ENCODE measurements at regions not wholly inside any gene's neighbourhood (a gene's known extent, or its start where the extent isn't known, plus 50 kb on each side); places are given as distances from the start of the nearest gene placed in this dataset.

DNA sequence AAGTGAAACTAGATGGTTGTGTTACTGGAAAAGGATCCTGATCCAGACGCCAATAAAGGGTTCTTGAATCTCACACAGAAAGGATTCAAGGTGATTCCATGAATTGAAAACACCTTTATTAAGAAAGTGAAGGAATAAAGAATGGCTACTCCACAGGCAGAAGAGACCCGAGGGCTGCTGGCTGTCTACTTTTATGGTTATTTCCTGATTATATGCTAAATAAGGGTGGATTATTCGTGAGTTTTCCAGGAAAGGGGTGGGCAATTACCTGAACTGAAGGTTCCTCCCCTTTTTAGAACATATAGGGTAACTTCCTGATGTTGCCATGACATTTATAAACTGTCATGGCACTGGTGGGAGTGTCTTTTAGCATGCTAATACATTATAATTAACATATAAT lies 50.9 kb upstream of the WARS2 start:
- POLR2A ChIA-PET = no interaction called here
- TF ChIP-seq SIN3A (IDR thresholded peaks at IDR 0.05; ENCODE audit: borderline replicate concordance, insufficient read depth, low read depth, low read length) (no peak), CTCF (IDR thresholded peaks at IDR 0.05) (no peak), POLR2AphosphoS5 (IDR thresholded peaks at IDR 0.05; ENCODE audit: low read depth, low read length) (no peak), TCF7L2 (IDR thresholded peaks at IDR 0.05; ENCODE audit: low read depth, low read length) (no peak)
- TF ChIP-seq, protein P1, sequence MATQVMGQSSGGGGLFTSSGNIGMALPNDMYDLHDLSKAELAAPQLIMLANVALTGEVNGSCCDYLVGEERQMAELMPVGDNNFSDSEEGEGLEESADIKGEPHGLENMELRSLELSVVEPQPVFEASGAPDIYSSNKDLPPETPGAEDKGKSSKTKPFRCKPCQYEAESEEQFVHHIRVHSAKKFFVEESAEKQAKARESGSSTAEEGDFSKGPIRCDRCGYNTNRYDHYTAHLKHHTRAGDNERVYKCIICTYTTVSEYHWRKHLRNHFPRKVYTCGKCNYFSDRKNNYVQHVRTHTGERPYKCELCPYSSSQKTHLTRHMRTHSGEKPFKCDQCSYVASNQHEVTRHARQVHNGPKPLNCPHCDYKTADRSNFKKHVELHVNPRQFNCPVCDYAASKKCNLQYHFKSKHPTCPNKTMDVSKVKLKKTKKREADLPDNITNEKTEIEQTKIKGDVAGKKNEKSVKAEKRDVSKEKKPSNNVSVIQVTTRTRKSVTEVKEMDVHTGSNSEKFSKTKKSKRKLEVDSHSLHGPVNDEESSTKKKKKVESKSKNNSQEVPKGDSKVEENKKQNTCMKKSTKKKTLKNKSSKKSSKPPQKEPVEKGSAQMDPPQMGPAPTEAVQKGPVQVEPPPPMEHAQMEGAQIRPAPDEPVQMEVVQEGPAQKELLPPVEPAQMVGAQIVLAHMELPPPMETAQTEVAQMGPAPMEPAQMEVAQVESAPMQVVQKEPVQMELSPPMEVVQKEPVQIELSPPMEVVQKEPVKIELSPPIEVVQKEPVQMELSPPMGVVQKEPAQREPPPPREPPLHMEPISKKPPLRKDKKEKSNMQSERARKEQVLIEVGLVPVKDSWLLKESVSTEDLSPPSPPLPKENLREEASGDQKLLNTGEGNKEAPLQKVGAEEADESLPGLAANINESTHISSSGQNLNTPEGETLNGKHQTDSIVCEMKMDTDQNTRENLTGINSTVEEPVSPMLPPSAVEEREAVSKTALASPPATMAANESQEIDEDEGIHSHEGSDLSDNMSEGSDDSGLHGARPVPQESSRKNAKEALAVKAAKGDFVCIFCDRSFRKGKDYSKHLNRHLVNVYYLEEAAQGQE (IDR thresholded peaks at IDR 0.05; ENCODE audit: insufficient read depth in 1 of 2, low read depth in 2 of 2, low read length in 1 of 2) = no peak
- Histone ChIP-seq H3K27ac (ENCODE audit: low read length) (no peak overlapping the region), H3K9me3 (ENCODE audit: control insufficient read depth, insufficient read depth, low read depth, low read length) (no peaks in the 10 kb centered on the region), H3K27me3 (ENCODE audit: control insufficient read depth, insufficient read depth, low read length) (no peaks in the 10 kb centered on the region), H3K36me3 (ENCODE audit: control insufficient read depth, insufficient read depth, low read length) (no peaks in the 10 kb centered on the region), H3K4me1 (ENCODE audit: control insufficient read depth, insufficient read depth, low read length) (no peaks in the 10 kb centered on the region), H3K4me3 (ENCODE audit: low read depth in 2 of 2, low read length in 2 of 2) (no peak overlapping the region)
- ATAC-seq (no peak), DNase-seq (ENCODE audit: low read depth, low spot score) (no peak)
- CTCF ChIA-PET = no interaction called here
- intact Hi-C loops (cut with micrococcal nuclease; ENCODE audit: unreplicated experiment) (no loop called here), in situ Hi-C loops (cut with HindIII; ENCODE audit: low pct_unique_long_range_greater_than_20kb, low sequenced_read_pairs) (no loop called here)
- BruUV-seq (replicated peaks) = no TSS peak

DNA sequence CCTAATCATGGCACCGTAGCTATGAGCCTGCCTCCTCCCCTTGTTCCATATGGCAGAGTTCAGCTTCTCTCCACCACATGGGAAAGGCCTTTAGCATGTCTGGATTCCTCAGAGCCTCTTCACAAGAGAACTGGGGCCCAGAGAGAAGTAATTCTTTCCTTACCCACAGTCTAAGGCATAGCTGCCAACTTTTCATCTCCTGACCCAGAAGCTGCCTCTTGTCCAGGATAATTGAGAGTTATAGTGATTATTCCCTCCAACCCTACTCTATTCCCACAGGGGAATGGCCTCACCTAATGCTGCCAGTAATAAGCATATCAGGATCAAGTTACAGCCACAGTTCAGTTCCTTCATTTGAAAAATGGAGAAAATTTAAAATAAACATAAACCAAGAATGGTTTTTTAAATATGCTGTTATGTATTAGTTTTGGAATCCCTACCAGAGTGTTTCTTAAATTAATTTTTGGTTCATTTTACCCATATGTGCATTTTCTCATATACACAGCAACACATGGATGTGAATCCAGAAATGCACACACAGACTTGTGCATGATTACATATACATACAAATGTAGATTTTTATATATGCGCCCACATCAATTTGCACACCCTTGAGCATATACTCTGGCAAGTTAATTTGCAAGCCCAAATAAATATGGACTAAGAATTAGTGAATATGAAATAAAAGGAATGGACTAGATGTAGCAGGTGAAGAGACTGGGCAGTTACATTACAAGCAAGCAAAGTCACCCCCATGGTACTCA lies 63.9 kb upstream of the WARS2 start:
- Histone ChIP-seq H3K4me3 (ENCODE audit: low read depth in 2 of 2, low read length in 2 of 2) (no peak overlapping the region), H3K9me3 (ENCODE audit: control insufficient read depth, insufficient read depth, low read depth, low read length) (no peaks in the 10 kb centered on the region), H3K27ac (ENCODE audit: low read length) (no peak overlapping the region), H3K27me3 (ENCODE audit: control insufficient read depth, insufficient read depth, low read length) (no peaks in the 10 kb centered on the region), H3K4me1 (ENCODE audit: control insufficient read depth, insufficient read depth, low read length) (no peaks in the 10 kb centered on the region), H3K36me3 (ENCODE audit: control insufficient read depth, insufficient read depth, low read length) (no peaks in the 10 kb centered on the region)
- intact Hi-C loops (cut with micrococcal nuclease; ENCODE audit: unreplicated experiment) = no loop called here
- TF ChIP-seq SIN3A (IDR thresholded peaks at IDR 0.05; ENCODE audit: borderline replicate concordance, insufficient read depth, low read depth, low read length) (no peak), TCF7L2 (IDR thresholded peaks at IDR 0.05; ENCODE audit: low read depth, low read length) (no peak), CTCF (IDR thresholded peaks at IDR 0.05) (no peak), POLR2AphosphoS5 (IDR thresholded peaks at IDR 0.05; ENCODE audit: low read depth, low read length) (no peak)
- TF ChIP-seq, protein P1 (IDR thresholded peaks at IDR 0.05; ENCODE audit: insufficient read depth in 1 of 2, low read depth in 2 of 2, low read length in 1 of 2) = no peak
- ATAC-seq (no peak), DNase-seq (ENCODE audit: low read depth, low spot score) (no peak)
- in situ Hi-C loops (cut with HindIII; ENCODE audit: low pct_unique_long_range_greater_than_20kb, low sequenced_read_pairs) = no loop called here
- POLR2A ChIA-PET = interaction anchor here (0.6 kb wide), 1 partner anchor 14 kb away, joined by 3 read pairs; no protein-coding TSS in a partner anchor
- BruUV-seq (replicated peaks) = no TSS peak
- CTCF ChIA-PET = no interaction called here

Data from Panc1 (cell line).